Occipital lobe (tissue), 1 donor: ENCODE measurements at regions not wholly inside any gene's neighbourhood (a gene's known extent, or its start where the extent isn't known, plus 50 kb on each side); places are given as distances from the start of the nearest gene placed in this dataset.

Experiments
- DNase-seq: peaks from one replicate; lab custom pipeline; 2025; lab: John Stamatoyannopoulos, UW

- DNase-seq, result no peak
Observed at GRCh38 chr13:34777914-34778303, 164.2 kb upstream of the NBEA start.

GRCh38 chr13:34779171-34779570, 162.9 kb upstream of the NBEA start:
- no peak for DNase-seq

GRCh38 chr13:34793301-34793700, 148.8 kb upstream of the NBEA start:
- DNase-seq, result no peak

- no peak for DNase-seq
Observed at GRCh38 chr13:34803756-34804155, 138.3 kb upstream of the NBEA start.

- no peak for DNase-seq
Observed at GRCh38 chr13:34805347-34805746, 136.7 kb upstream of the NBEA start.

- no peak for DNase-seq
Observed at GRCh38 chr13:34808649-34809048, 133.4 kb upstream of the NBEA start.

GRCh38 chr13:34810996-34811395, 131.1 kb upstream of the NBEA start:
- no peak for DNase-seq

GRCh38 chr13:34815526-34815925, 126.5 kb upstream of the NBEA start:
- no peak for DNase-seq

GRCh38 chr13:34816245-34816884, 125.7 kb upstream of the NBEA start:
- DNase-seq, result no peak

GRCh38 chr13:34816908-34817665, 125.0 kb upstream of the NBEA start:
- no peak for DNase-seq

GRCh38 chr13:34822650-34823049, 119.4 kb upstream of the NBEA start:
- no peak for DNase-seq

GRCh38 chr13:34826432-34826831, 115.6 kb upstream of the NBEA start:
- DNase-seq, result no peak

- DNase-seq, result no peak
Observed at GRCh38 chr13:34833562-34834182, 108.4 kb upstream of the NBEA start.

GRCh38 chr13:34842466-34842865, 99.6 kb upstream of the NBEA start:
- DNase-seq, result no peak

- no peak for DNase-seq
Observed at GRCh38 chr13:34847766-34848165, 94.3 kb upstream of the NBEA start.

- DNase-seq, result no peak
Observed at GRCh38 chr13:34849406-34849805, 92.7 kb upstream of the NBEA start.

- no peak for DNase-seq
Observed at GRCh38 chr13:34853161-34853560, 88.9 kb upstream of the NBEA start.

- no peak for DNase-seq
Observed at GRCh38 chr13:34857558-34858325, 84.3 kb upstream of the NBEA start.

- DNase-seq, result no peak
Observed at GRCh38 chr13:34862311-34862710, 79.8 kb upstream of the NBEA start.

- DNase-seq, result no peak
Observed at GRCh38 chr13:34862716-34863115, 79.4 kb upstream of the NBEA start.

GRCh38 chr13:34863360-34864135, 78.5 kb upstream of the NBEA start:
- DNase-seq, result no peak
